Esophagus muscularis mucosa (tissue), 4 donors: ENCODE measurements at regions not wholly inside any gene's neighbourhood (a gene's known extent, or its start where the extent isn't known, plus 50 kb on each side); places are given as distances from the start of the nearest gene placed in this dataset.
A peak's percentile ranks its signal among the peaks of the same experiment; 100 is the strongest.

ENCODE experiments used
- DNase-seq: peaks from one replicate; pipeline ENCODE4 v3.0.0-alpha.2; 2017; ENCODE audit errors: extremely low spot score
- H3K27ac ChIP-seq, 4 donors: fragments of 200-600 bp; sonication (generic); replicated peaks in 1 of 4; 1 replicate in 3 of 4; 2 replicates in 1 of 4; pipeline ENCODE4 v1.5.1; 2016 to 2019; ENCODE audit warnings: mild to moderate bottlenecking in 1 of 4
- H3K27me3 ChIP-seq, 4 donors: fragments of 200-600 bp; sonication (generic); one replicate each; pipeline versions ENCODE4 v1.5.1 to v1.6.0; 2016 to 2019
- H3K36me3 ChIP-seq, 4 donors: fragments of 200-600 bp; sonication (generic); one replicate each; pipeline ENCODE4 v1.5.1; 2016 to 2019
- H3K4me1 ChIP-seq, 4 donors: fragments of 200-600 bp; sonication (generic); one replicate each; pipeline ENCODE4 v1.5.1; 2016 to 2019
- H3K4me3 ChIP-seq, 4 donors: fragments of 200-600 bp; sonication (generic); 1 replicate in 2 of 4; 2 replicates in 2 of 4; pipeline ENCODE4 v1.5.1; 2016 to 2019; ENCODE audit warnings: mild to moderate bottlenecking in 4 of 4, moderate library complexity in 1 of 4
- H3K9me3 ChIP-seq, 4 donors: fragments of 200-600 bp; sonication (generic); 1 replicate in 3 of 4; 2 replicates in 1 of 4; pipeline ENCODE4 v1.5.1; 2016 to 2019
- EP300 ChIP-seq: sonication (generic); formaldehyde crosslinking; IDR thresholded peaks from one replicate; pipeline ENCODE4 v1.6.1; 2017; ENCODE audit warnings: antibody characterized with exemption
- POLR2A ChIP-seq: fragments of 450-650 bp; IDR thresholded peaks from one replicate; pipeline ENCODE4 v1.6.1; 2017; ENCODE audit warnings: antibody characterized with exemption, moderate library complexity, mild to moderate bottlenecking, low read depth
- POLR2AphosphoS5 ChIP-seq, 2 donors: sonication (generic); formaldehyde crosslinking; IDR thresholded peaks; one replicate each; pipeline ENCODE4 v1.6.1; 2017; ENCODE audit warnings: antibody characterized with exemption in 2 of 2
- WGBS: methylation state at CpG from one replicate; pipeline ENCODE4 v1.1.5; 2018; 5-methylcytosine and 5-hydroxymethylcytosine counted together
- intact Hi-C: fragments of 100-400 bp; cut with DNase I; formaldehyde crosslinking; loops from one replicate; pipeline ENCODE4 v1.15.1; 2023
- TF ChIP-seq, protein P1 (sequence below), 3 experiments: fragments of 200-600 bp in 2 of 3; fragments of 450-650 bp in 1 of 3; sonication (generic) in 2 of 3; IDR thresholded peaks; one replicate each; pipeline ENCODE4 v1.5.1; 2017 to 2019; ENCODE audit warnings: antibody characterized with exemption in 3 of 3, mild to moderate bottlenecking in 2 of 3, moderate library complexity in 1 of 3

DNA sequence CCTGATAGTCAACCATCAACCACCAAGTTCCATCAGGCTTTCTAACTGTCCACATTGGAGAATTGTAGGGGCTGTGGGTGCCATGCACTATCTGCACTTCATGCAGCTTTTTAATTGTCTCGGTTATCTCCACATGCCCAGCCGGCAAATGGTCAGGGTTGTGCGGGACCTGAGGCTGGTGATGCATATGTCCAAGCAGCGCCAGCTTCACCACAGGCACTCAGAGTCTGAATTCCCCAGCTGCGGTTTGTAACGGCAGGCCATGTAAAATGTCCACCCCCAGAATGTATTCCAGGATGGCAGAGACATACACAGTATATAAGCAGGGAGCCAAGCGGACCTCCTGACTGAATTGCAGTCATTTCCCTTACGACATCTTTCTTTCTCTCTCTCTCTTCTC lies 435.6 kb downstream of the DYNC2H1 start:
- no peak overlapping the region for H3K4me3 ChIP-seq
- no peaks in the 10 kb centered on the region for H3K4me1 ChIP-seq
- H3K36me3 ChIP-seq: no peaks in the 10 kb centered on the region
- TF ChIP-seq POLR2A (no peak), POLR2AphosphoS5 (IDR thresholded peaks at IDR 0.05) (no peak), EP300 (no peak)
- TF ChIP-seq, protein P1, sequence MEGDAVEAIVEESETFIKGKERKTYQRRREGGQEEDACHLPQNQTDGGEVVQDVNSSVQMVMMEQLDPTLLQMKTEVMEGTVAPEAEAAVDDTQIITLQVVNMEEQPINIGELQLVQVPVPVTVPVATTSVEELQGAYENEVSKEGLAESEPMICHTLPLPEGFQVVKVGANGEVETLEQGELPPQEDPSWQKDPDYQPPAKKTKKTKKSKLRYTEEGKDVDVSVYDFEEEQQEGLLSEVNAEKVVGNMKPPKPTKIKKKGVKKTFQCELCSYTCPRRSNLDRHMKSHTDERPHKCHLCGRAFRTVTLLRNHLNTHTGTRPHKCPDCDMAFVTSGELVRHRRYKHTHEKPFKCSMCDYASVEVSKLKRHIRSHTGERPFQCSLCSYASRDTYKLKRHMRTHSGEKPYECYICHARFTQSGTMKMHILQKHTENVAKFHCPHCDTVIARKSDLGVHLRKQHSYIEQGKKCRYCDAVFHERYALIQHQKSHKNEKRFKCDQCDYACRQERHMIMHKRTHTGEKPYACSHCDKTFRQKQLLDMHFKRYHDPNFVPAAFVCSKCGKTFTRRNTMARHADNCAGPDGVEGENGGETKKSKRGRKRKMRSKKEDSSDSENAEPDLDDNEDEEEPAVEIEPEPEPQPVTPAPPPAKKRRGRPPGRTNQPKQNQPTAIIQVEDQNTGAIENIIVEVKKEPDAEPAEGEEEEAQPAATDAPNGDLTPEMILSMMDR (IDR thresholded peaks at IDR 0.05): no peak
- no peaks in the 10 kb centered on the region for H3K9me3 ChIP-seq
- no peak overlapping the region for H3K27ac ChIP-seq
- intact Hi-C loops: no loop called here
- 97% methylated on average over 7 of the region's 8 CpGs for WGBS
- no peaks in the 10 kb centered on the region for H3K27me3 ChIP-seq
- peak; percentile 79 for DNase-seq

DNA sequence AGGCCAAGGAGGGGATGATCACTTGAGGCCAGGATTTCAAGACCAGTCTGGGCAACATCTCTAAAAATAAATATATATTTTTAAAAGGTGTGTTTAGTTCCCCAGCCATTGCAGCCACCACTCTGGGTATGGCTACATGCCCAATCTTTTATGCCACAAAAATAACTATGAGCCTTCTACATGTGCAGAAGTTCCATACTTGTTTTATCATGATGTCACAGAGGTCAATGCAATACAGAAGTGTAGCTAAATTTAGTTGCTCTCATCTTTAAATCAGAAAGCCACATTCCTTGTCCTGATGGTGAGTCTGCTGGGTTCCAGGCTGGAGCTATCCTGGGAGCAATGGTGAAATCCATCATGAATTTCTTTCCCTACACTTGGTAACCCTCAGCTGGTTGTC lies 436.3 kb downstream of the DYNC2H1 start:
- Histone ChIP-seq H3K4me3 (no peak overlapping the region), H3K4me1 (no peaks in the 10 kb centered on the region), H3K27me3 (no peaks in the 10 kb centered on the region), H3K9me3 (no peaks in the 10 kb centered on the region), H3K36me3 (no peaks in the 10 kb centered on the region), H3K27ac (no peak overlapping the region)
- TF ChIP-seq EP300 (no peak), POLR2A (no peak), POLR2AphosphoS5 (IDR thresholded peaks at IDR 0.05) (no peak)
- TF ChIP-seq, protein P1 (IDR thresholded peaks at IDR 0.05): no peak
- intact Hi-C loops: no loop called here
- no peak for DNase-seq

DNA sequence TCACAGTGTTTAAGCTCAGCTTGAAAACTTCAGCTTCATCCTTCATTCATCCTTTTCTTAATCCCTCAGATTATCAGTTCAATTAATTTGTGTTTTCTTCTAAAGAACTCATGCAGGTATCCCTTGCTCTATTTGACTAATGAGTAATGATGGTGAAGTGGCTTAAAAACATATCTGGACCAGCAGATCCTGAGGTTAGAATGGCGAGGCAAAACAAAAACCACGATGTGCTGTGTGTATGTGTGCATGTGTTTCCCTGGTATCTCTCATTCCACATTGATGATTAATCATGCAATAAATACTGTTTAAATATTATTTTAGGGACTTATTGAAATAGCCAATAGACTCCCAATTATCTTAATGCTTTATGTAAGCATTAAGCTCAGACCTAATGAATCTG lies 437.0 kb downstream of the DYNC2H1 start:
- Histone ChIP-seq H3K9me3 (no peaks in the 10 kb centered on the region), H3K27ac (no peak overlapping the region), H3K4me1 (no peaks in the 10 kb centered on the region), H3K27me3 (no peaks in the 10 kb centered on the region), H3K36me3 (no peaks in the 10 kb centered on the region), H3K4me3 (no peak overlapping the region)
- WGBS: 82% methylated on average over 2 of the region's 2 CpGs
- TF ChIP-seq POLR2A: no peak
- TF ChIP-seq, protein P1 (IDR thresholded peaks at IDR 0.05): no peak
- peak; percentile 4 for DNase-seq
- intact Hi-C loops: no loop called here

DNA sequence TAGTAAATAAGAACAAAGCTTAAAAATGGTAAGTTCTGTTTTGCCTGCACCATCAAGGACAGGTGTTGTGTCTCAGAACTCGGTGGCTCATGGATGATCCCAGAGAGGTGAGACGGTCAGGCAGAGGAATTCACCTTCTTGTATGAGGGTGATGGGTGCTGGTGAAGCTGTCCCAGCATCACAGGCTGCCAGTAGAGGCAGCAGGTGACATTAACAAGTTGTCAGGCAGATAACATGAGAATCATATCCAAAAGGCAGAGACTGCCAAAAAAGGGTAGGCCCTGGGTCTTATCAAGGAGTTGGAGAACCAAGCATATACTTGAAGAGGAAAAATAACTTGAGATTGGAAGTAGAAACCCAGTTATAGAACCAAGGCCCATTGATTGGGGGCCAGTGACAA lies 437.8 kb downstream of the DYNC2H1 start:
- TF ChIP-seq, protein P1 (IDR thresholded peaks at IDR 0.05): no peak
- TF ChIP-seq POLR2AphosphoS5 (IDR thresholded peaks at IDR 0.05) (no peak), POLR2A (no peak), EP300 (no peak)
- DNase-seq: peak; percentile 74
- H3K4me1 ChIP-seq: no peaks in the 10 kb centered on the region
- H3K9me3 ChIP-seq: no peaks in the 10 kb centered on the region
- no peak overlapping the region for H3K4me3 ChIP-seq
- intact Hi-C loops: no loop called here
- no peaks in the 10 kb centered on the region for H3K36me3 ChIP-seq
- no peak overlapping the region for H3K27ac ChIP-seq
- 73% methylated on average over 2 of the region's 2 CpGs for WGBS
- H3K27me3 ChIP-seq: no peaks in the 10 kb centered on the region

DNA sequence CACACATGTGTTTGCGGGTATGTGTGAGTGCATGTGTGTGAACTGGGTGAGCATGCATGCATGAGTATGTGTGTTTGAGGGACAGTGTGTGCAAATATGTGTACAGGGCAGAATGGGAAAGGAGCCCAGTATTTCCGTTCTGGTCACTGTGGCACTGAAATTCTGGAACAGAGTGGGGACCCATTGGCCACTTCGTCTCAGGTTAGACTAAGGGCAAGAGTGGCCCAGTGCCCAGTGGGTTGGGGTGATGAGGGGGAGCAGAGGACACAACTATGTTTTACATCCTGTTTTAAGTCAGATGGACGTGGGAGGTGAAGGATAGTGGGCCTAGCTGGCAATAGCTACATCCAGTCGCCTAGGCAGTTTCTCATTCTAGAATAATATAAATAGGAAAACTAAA lies 438.5 kb downstream of the DYNC2H1 start:
- Histone ChIP-seq H3K36me3 (no peaks in the 10 kb centered on the region), H3K27ac (no peak overlapping the region), H3K4me3 (no peak overlapping the region), H3K27me3 (no peaks in the 10 kb centered on the region), H3K9me3 (no peaks in the 10 kb centered on the region), H3K4me1 (no peaks in the 10 kb centered on the region)
- peak; percentile 90 for DNase-seq
- 93% methylated on average over 5 of the region's 5 CpGs for WGBS
- TF ChIP-seq EP300 (no peak), POLR2A (no peak), POLR2AphosphoS5 (IDR thresholded peaks at IDR 0.05) (no peak)
- TF ChIP-seq, protein P1 (IDR thresholded peaks at IDR 0.05): no peak
- intact Hi-C loops: no loop called here
